H9 (cell line): ENCODE measurements at regions not wholly inside any gene's neighbourhood (a gene's known extent, or its start where the extent isn't known, plus 50 kb on each side); places are given as distances from the start of the nearest gene placed in this dataset.

Experiments used
- DNase-seq: peaks from one replicate; pipeline ENCODE4 v3.0.0-alpha.2; 2017
- H2AFZ ChIP-seq: one replicate; pipeline ENCODE4 v1.6.1; 2013; ENCODE audit warnings: mild to moderate bottlenecking, low read length, control low read depth, moderate library complexity
- H2AK5ac ChIP-seq: 2 replicates; pipeline ENCODE4 v1.6.1; 2013; ENCODE audit warnings: low read length, control low read depth, mixed read lengths; ENCODE audit not compliant: insufficient read length
- H2BK120ac ChIP-seq: one replicate; pipeline ENCODE4 v1.6.1; 2013; ENCODE audit warnings: low read depth, mild to moderate bottlenecking, low read length, control low read depth, inconsistent platforms; ENCODE audit not compliant: poor library complexity, severe bottlenecking
- H2BK12ac ChIP-seq: 2 replicates; pipeline ENCODE4 v1.6.1; 2013; ENCODE audit warnings: low read length, control low read depth, mixed read lengths, low read depth; ENCODE audit not compliant: insufficient read length
- H2BK15ac ChIP-seq: 2 replicates; pipeline ENCODE4 v1.6.1; 2013; ENCODE audit warnings: low read depth, low read length, control low read depth
- H2BK20ac ChIP-seq: one replicate; pipeline ENCODE4 v1.6.1; 2013; ENCODE audit warnings: low read depth, mild to moderate bottlenecking, low read length, control low read depth, inconsistent platforms; ENCODE audit not compliant: poor library complexity, severe bottlenecking
- H2BK5ac ChIP-seq: 2 replicates; pipeline ENCODE4 v1.6.1; 2013; ENCODE audit warnings: low read length, control low read depth, mixed read lengths; ENCODE audit not compliant: insufficient read length
- H3K14ac ChIP-seq: 2 replicates; pipeline ENCODE4 v1.6.1; 2013; ENCODE audit warnings: low read length, control low read depth; ENCODE audit not compliant: insufficient read depth
- H3K18ac ChIP-seq: 2 replicates; pipeline ENCODE4 v1.6.1; 2013; ENCODE audit warnings: low read depth, mild to moderate bottlenecking, mixed read lengths, low read length, control low read depth; ENCODE audit not compliant: insufficient read length
- H3K23ac ChIP-seq: 2 replicates; pipeline ENCODE4 v1.6.1; 2013; ENCODE audit warnings: low read length, control low read depth, mixed read lengths, low read depth; ENCODE audit not compliant: insufficient read length
- H3K23me2 ChIP-seq: 2 replicates; pipeline ENCODE4 v1.6.1; 2013; ENCODE audit warnings: low read depth, mild to moderate bottlenecking, mixed read lengths, low read length, control low read depth; ENCODE audit not compliant: insufficient read length, poor library complexity, severe bottlenecking
- H3K27ac ChIP-seq: 2 replicates; pipeline ENCODE4 v1.5.1; 2013; ENCODE audit warnings: low read length, control low read depth, mixed read lengths, low read depth; ENCODE audit not compliant: insufficient read length
- H3K27me3 ChIP-seq: 2 replicates; pipeline ENCODE4 v1.6.1; 2013; ENCODE audit warnings: low read length, control low read depth, inconsistent platforms; ENCODE audit not compliant: insufficient read depth
- H3K4ac ChIP-seq: 2 replicates; pipeline ENCODE4 v1.6.1; 2013; ENCODE audit warnings: low read depth, mild to moderate bottlenecking, control low read depth, inconsistent platforms, low read length, moderate library complexity
- H3K4me1 ChIP-seq: 2 replicates; pipeline ENCODE4 v1.6.1; 2013; ENCODE audit warnings: low read length, control low read depth, inconsistent platforms; ENCODE audit not compliant: insufficient read depth
- H3K4me2 ChIP-seq: 2 replicates; pipeline ENCODE4 v1.6.1; 2013; ENCODE audit warnings: low read length, control low read depth, mixed read lengths; ENCODE audit not compliant: insufficient read length, insufficient read depth
- H3K56ac ChIP-seq: 2 replicates; pipeline ENCODE4 v1.6.1; 2013; ENCODE audit warnings: low read depth, mild to moderate bottlenecking, mixed read lengths, low read length, control low read depth; ENCODE audit not compliant: insufficient read length
- H3K79me1 ChIP-seq: 2 replicates; pipeline ENCODE4 v1.6.1; 2013; ENCODE audit warnings: low read depth, mild to moderate bottlenecking, moderate library complexity, low read length, control low read depth, inconsistent platforms; ENCODE audit not compliant: insufficient read depth, poor library complexity, severe bottlenecking
- H3K79me2 ChIP-seq: 2 replicates; pipeline ENCODE4 v1.6.1; 2013; ENCODE audit warnings: low read length, control low read depth, inconsistent platforms; ENCODE audit not compliant: insufficient read depth
- H3K9ac ChIP-seq: 2 replicates; pipeline ENCODE4 v1.6.1; 2013; ENCODE audit warnings: low read length, control low read depth, mixed read lengths; ENCODE audit not compliant: insufficient read length; ENCODE audit errors: extremely low read depth
- H3K9me3 ChIP-seq: one replicate; pipeline ENCODE4 v1.6.1; 2013; ENCODE audit warnings: low read depth, low read length, inconsistent platforms; ENCODE audit not compliant: control insufficient read depth
- H3T11ph ChIP-seq: one replicate; pipeline ENCODE4 v1.6.1; 2013; ENCODE audit warnings: mild to moderate bottlenecking, low read length, control low read depth, inconsistent platforms
- H4K20me1 ChIP-seq: one replicate; pipeline ENCODE4 v1.6.1; 2013; ENCODE audit not compliant: control insufficient read depth, insufficient read length, insufficient read depth
- H4K5ac ChIP-seq: 2 replicates; pipeline ENCODE4 v1.6.1; 2013; ENCODE audit warnings: low read depth, mild to moderate bottlenecking, mixed read lengths, low read length, control low read depth; ENCODE audit not compliant: insufficient read length
- H4K8ac ChIP-seq: replicated peaks from 2 replicates; pipeline ENCODE4 v1.6.1; 2013; ENCODE audit warnings: low read length, control low read depth, mixed read lengths, low read depth; ENCODE audit not compliant: insufficient read length
- H4K91ac ChIP-seq: 2 replicates; pipeline ENCODE4 v1.6.1; 2013; ENCODE audit warnings: low read depth, mild to moderate bottlenecking, moderate library complexity, mixed read lengths, low read length, control low read depth; ENCODE audit not compliant: insufficient read length
- H3K27ac Mint-ChIP-seq, 3 experiments: 2 replicates in 2 of 3; 3 replicates in 1 of 3; pipeline ENCODE4 v1.8.0; 2020 to 2021; ENCODE audit warnings: mixed read lengths in 3 of 3, mild to moderate bottlenecking in 1 of 3, moderate library complexity in 1 of 3
- H3K27me3 Mint-ChIP-seq: 2 replicates; pipeline ENCODE4 v1.8.0; 2021; ENCODE audit warnings: low read depth, mild to moderate bottlenecking, moderate library complexity, mixed read lengths
- H3K36me3 Mint-ChIP-seq, 3 experiments: 2 replicates in 2 of 3; 3 replicates in 1 of 3; pipeline ENCODE4 v1.8.0; 2020 to 2021; ENCODE audit warnings: low read depth in 3 of 3, mixed read lengths in 3 of 3; ENCODE audit not compliant: insufficient read depth in 1 of 3
- H3K4me1 Mint-ChIP-seq, 2 experiments: 2 replicates each; pipeline ENCODE4 v1.8.0; 2020; ENCODE audit warnings: mixed read lengths in 2 of 2
- H3K4me3 Mint-ChIP-seq, 2 experiments: 2 replicates in 1 of 2; 3 replicates in 1 of 2; pipeline ENCODE4 v1.8.0; 2020 to 2021; ENCODE audit warnings: mild to moderate bottlenecking in 2 of 2, mixed read lengths in 2 of 2, moderate library complexity in 1 of 2
- H3K9me3 Mint-ChIP-seq, 2 experiments: 2 replicates in 1 of 2; 3 replicates in 1 of 2; pipeline ENCODE4 v1.8.0; 2020; ENCODE audit warnings: mild to moderate bottlenecking in 2 of 2, mixed read lengths in 2 of 2, moderate library complexity in 1 of 2
- CTCF ChIP-seq: fragments of 200-600 bp; sonication (generic); conservative IDR thresholded peaks from 3 replicates; pipeline ENCODE4 v1.8.0; 2021; ENCODE audit warnings: antibody characterized with exemption, mild to moderate bottlenecking
- WGBS: extraction: QIAGEN DNeasy Blood & Tissue Kit; methylation state at CpG from one replicate; pipeline ENCODE4 v1.1.7; 2013; ENCODE audit warnings: missing lambda C conversion rate, low lambda C conversion rate, mixed read lengths; ENCODE audit not compliant: insufficient read length; ENCODE audit errors: extremely low coverage; 5-methylcytosine and 5-hydroxymethylcytosine counted together

GRCh38 chr9:78808048-78808447 lies 511.1 kb downstream of the PSAT1 start:
- Histone ChIP-seq H3K4me2 (no peak overlapping the region), H2BK5ac (no peak overlapping the region), H3K14ac (no peak overlapping the region), H4K5ac (no peak overlapping the region), H3K23ac (no peak overlapping the region), H2BK15ac (no peak overlapping the region), H3K56ac (no peak overlapping the region), H2AK5ac (no peak overlapping the region), H3K27me3 (no peaks in the 10 kb centered on the region), H3K27ac (no peak overlapping the region), H3T11ph (no peak overlapping the region), H2BK120ac (no peak overlapping the region), H4K8ac (no peak overlapping the region), H3K23me2 (no peaks in the 10 kb centered on the region), H3K79me1 (no peaks in the 10 kb centered on the region), H3K4ac (no peak overlapping the region), H2BK20ac (no peak overlapping the region), H4K91ac (no peak overlapping the region), H3K18ac (no peak overlapping the region), H4K20me1 (no peaks in the 10 kb centered on the region), H3K9me3 (no peaks in the 10 kb centered on the region), H3K4me1 (no peaks in the 10 kb centered on the region), H2BK12ac (no peak overlapping the region), H2AFZ (no peak overlapping the region), H3K9ac (no peak overlapping the region), H3K79me2 (no peaks in the 10 kb centered on the region)
- no peak for DNase-seq
- Mint-ChIP-seq H3K9me3 (no peaks in the 10 kb centered on the region), H3K4me3 (no peak overlapping the region), H3K36me3 (no peaks in the 10 kb centered on the region), H3K27ac (0 out of 7 replicates have a peak overlapping the region, but pooled peaks of 1 of the 3 experiments have one; percentile 32), H3K27me3 (no peaks in the 10 kb centered on the region), H3K4me1 (peaks cover 4% of the 10 kb centered on the region in 2 experiments; a peak in 3 of 4 replicates)
- no CpG with 5 or more reads among the region's 3 CpGs for WGBS
- TF ChIP-seq CTCF = no peak
